ENCODE measurements at regions not wholly inside any gene's neighbourhood (a gene's known extent, or its start where the extent isn't known, plus 50 kb on each side); places are given as distances from the start of the nearest gene placed in this dataset.

- ATAC-seq (no peak), DNase-seq (no peak)
- peaks cover 35% of the 10 kb centered on the region for H3K27me3 ChIP-seq (ENCODE audit: low read depth)
- no peak for TF ChIP-seq CTCF (IDR thresholded peaks at IDR 0.05)
- no peaks in the 10 kb centered on the region for H3K9me3 ChIP-seq
- H3K36me3 ChIP-seq, result no peaks in the 10 kb centered on the region
- H3K4me1 ChIP-seq, result no peaks in the 10 kb centered on the region
- intact Hi-C loops (cut with DNase I), result no loop called here
- no peak overlapping the region for H3K27ac ChIP-seq
- no peak overlapping the region for H3K4me3 ChIP-seq
Observed at GRCh38 chr20:51080516-51080915, 57.6 kb upstream of the KCNG1 start.

- no peaks in the 10 kb centered on the region for H3K9me3 ChIP-seq
- H3K4me1 ChIP-seq, result no peaks in the 10 kb centered on the region
- peaks cover 38% of the 10 kb centered on the region for H3K27me3 ChIP-seq (ENCODE audit: low read depth)
- no peak for TF ChIP-seq CTCF (IDR thresholded peaks at IDR 0.05)
- DNase-seq, result no peak
- no peak for ATAC-seq
- no peak overlapping the region for H3K27ac ChIP-seq
- H3K4me3 ChIP-seq, result no peak overlapping the region
- intact Hi-C loops (cut with DNase I), result no loop called here
- no peaks in the 10 kb centered on the region for H3K36me3 ChIP-seq
Observed at GRCh38 chr20:51079488-51079887, 56.6 kb upstream of the KCNG1 start.

- H3K4me3 ChIP-seq, result no peak overlapping the region
- H3K27ac ChIP-seq, result no peak overlapping the region
- H3K4me1 ChIP-seq, result no peaks in the 10 kb centered on the region
- peaks cover 29% of the 10 kb centered on the region for H3K27me3 ChIP-seq (ENCODE audit: low read depth)
- DNase-seq, result no peak
- no peaks in the 10 kb centered on the region for H3K36me3 ChIP-seq
- no peaks in the 10 kb centered on the region for H3K9me3 ChIP-seq
- intact Hi-C loops (cut with DNase I), result no loop called here
- ATAC-seq, result no peak
- no peak for TF ChIP-seq CTCF (IDR thresholded peaks at IDR 0.05)
Observed at GRCh38 chr20:51077686-51078060, 54.8 kb upstream of the KCNG1 start.

GRCh38 chr20:51076786-51077685, 54.1 kb upstream of the KCNG1 start:
- Histone ChIP-seq H3K9me3 (no peaks in the 10 kb centered on the region), H3K27ac (no peak overlapping the region), H3K4me1 (no peaks in the 10 kb centered on the region), H3K36me3 (no peaks in the 10 kb centered on the region), H3K27me3 (ENCODE audit: low read depth) (peaks cover 34% of the 10 kb centered on the region), H3K4me3 (no peak overlapping the region)
- ATAC-seq, result no peak
- intact Hi-C loops (cut with DNase I), result no loop called here
- DNase-seq, result no peak
- TF ChIP-seq CTCF (IDR thresholded peaks at IDR 0.05), result no peak

GRCh38 chr20:51074062-51074461, 51.2 kb upstream of the KCNG1 start:
- Histone ChIP-seq H3K9me3 (no peaks in the 10 kb centered on the region), H3K27me3 (ENCODE audit: low read depth) (peaks cover 39% of the 10 kb centered on the region), H3K4me3 (no peak overlapping the region), H3K4me1 (no peaks in the 10 kb centered on the region), H3K36me3 (no peaks in the 10 kb centered on the region), H3K27ac (no peak overlapping the region)
- DNase-seq (no peak), ATAC-seq (no peak)
- intact Hi-C loops (cut with DNase I), result no loop called here
- no peak for TF ChIP-seq CTCF (IDR thresholded peaks at IDR 0.05)

Data from lower lobe of right lung (tissue), 2 donors.